ENCODE measurements at regions not wholly inside any gene's neighbourhood (a gene's known extent, or its start where the extent isn't known, plus 50 kb on each side); places are given as distances from the start of the nearest gene placed in this dataset.
"Not testable (repeated sequence)": the region's sequence is repeated elsewhere in the genome, so short reads cannot be mapped to it uniquely, and the experiment has no call there.

GRCh38 chr2:204147040-204147439 lies 210.5 kb downstream of the ICOS start:
- DNase-seq, result not testable (repeated sequence)

GRCh38 chr2:204150721-204151120 lies 214.2 kb downstream of the ICOS start:
- DNase-seq, result no peak

GRCh38 chr2:204152616-204153015 lies 216.1 kb downstream of the ICOS start:
- DNase-seq, result no peak

- no peak for DNase-seq
These were observed 218.3 kb downstream of the ICOS start for GRCh38 chr2:204154863-204155262.

- DNase-seq, result no peak
These were observed 219.9 kb downstream of the ICOS start for GRCh38 chr2:204156456-204156855.

- DNase-seq, result no peak
These were observed 221.1 kb downstream of the ICOS start for GRCh38 chr2:204157684-204158083.

GRCh38 chr2:204159526-204159925 lies 223.0 kb downstream of the ICOS start:
- DNase-seq, result no peak

GRCh38 chr2:204160989-204161388 lies 224.4 kb downstream of the ICOS start:
- no peak for DNase-seq

GRCh38 chr2:204161886-204162285 lies 225.3 kb downstream of the ICOS start:
- no peak for DNase-seq

GRCh38 chr2:204166961-204167360 lies 230.4 kb downstream of the ICOS start:
- DNase-seq, result no peak

- not testable (repeated sequence) for DNase-seq
These were observed 231.1 kb downstream of the ICOS start for GRCh38 chr2:204167670-204168069.

- DNase-seq, result no peak
These were observed 233.8 kb downstream of the ICOS start for GRCh38 chr2:204170411-204170810.

- no peak for DNase-seq
These were observed 235.0 kb downstream of the ICOS start for GRCh38 chr2:204171432-204172144.

- no peak for DNase-seq
These were observed 235.6 kb downstream of the ICOS start for GRCh38 chr2:204172145-204172600.

- no peak for DNase-seq
These were observed 237.5 kb downstream of the ICOS start for GRCh38 chr2:204174034-204174433.

- DNase-seq, result no peak
These were observed 239.1 kb downstream of the ICOS start for GRCh38 chr2:204175552-204176271.

GRCh38 chr2:204176306-204176705 lies 239.7 kb downstream of the ICOS start:
- DNase-seq, result no peak

- no peak for DNase-seq
These were observed 240.9 kb downstream of the ICOS start for GRCh38 chr2:204177251-204177976.

- DNase-seq, result peak; percentile 62
These were observed 241.5 kb downstream of the ICOS start for GRCh38 chr2:204177977-204178522.

- DNase-seq, result no peak
These were observed 244.1 kb downstream of the ICOS start for GRCh38 chr2:204180649-204181048.

- no peak for DNase-seq
These were observed 247.0 kb downstream of the ICOS start for GRCh38 chr2:204183608-204184007.

- DNase-seq, result no peak
These were observed 247.7 kb downstream of the ICOS start for GRCh38 chr2:204184226-204184625.

Data from hematopoietic multipotent progenitor cell treated with erythropoietin and hydrocortisone succinate and interleukin-3 and kit ligand, for 6 days (in vitro differentiated cells).